Naive thymus-derived CD4-positive, alpha-beta T cell (primary cell): ENCODE measurements at regions not wholly inside any gene's neighbourhood (a gene's known extent, or its start where the extent isn't known, plus 50 kb on each side); places are given as distances from the start of the nearest gene placed in this dataset.
A peak's percentile ranks its signal among the peaks of the same experiment; 100 is the strongest.

ENCODE experiments used
- ATAC-seq: fragments of 150-1000 bp; cut with Tn5 transposase; 2 replicates; pipeline ENCODE4 v1.10.0; 2021; ENCODE audit warnings: mild to moderate bottlenecking, moderate library complexity
- CTCF ChIA-PET: fragments of 350-600 bp; sonication (Branson Sonifier 250); formaldehyde crosslinking; loops from one replicate; lab custom pipeline; 2021; ENCODE audit warnings: antibody characterized with exemption; lab: Charles Lee
- POLR2A ChIA-PET: fragments of 350-600 bp; sonication (Branson Sonifier 250); formaldehyde crosslinking; loops from one replicate; lab custom pipeline; 2021; ENCODE audit warnings: antibody characterized with exemption, inconsistent platforms; lab: Charles Lee
- DNase-seq, 9 donors: peaks; one replicate each; pipeline versions ENCODE4 v3.0.0 to v3.0.0-alpha.2; 2020 to 2022; ENCODE audit warnings: mixed read lengths in 1 of 9
- H3K27ac ChIP-seq: one replicate; pipeline ENCODE4 v1.7.0; 2013; ENCODE audit warnings: mild to moderate bottlenecking, low read depth, low read length, moderate library complexity
- H3K27me3 ChIP-seq, 2 donors: one replicate each; pipeline ENCODE4 v1.7.0; 2013; ENCODE audit warnings: low read length in 2 of 2, mild to moderate bottlenecking in 2 of 2, moderate library complexity in 2 of 2; ENCODE audit not compliant: control insufficient read depth in 2 of 2, insufficient read depth in 2 of 2
- H3K36me3 ChIP-seq, 3 experiments: 1 replicate in 2 of 3; 2 replicates in 1 of 3; pipeline ENCODE4 v1.7.0; 2013; ENCODE audit warnings: low read length in 3 of 3, mild to moderate bottlenecking in 3 of 3, moderate library complexity in 1 of 3; ENCODE audit not compliant: insufficient read depth in 3 of 3, control insufficient read depth in 2 of 3
- H3K4me1 ChIP-seq, 2 donors: one replicate each; pipeline ENCODE4 v1.7.0; 2013; ENCODE audit warnings: low read length in 2 of 2, mild to moderate bottlenecking in 2 of 2, moderate library complexity in 1 of 2; ENCODE audit not compliant: control insufficient read depth in 2 of 2, insufficient read depth in 2 of 2
- H3K4me3 ChIP-seq: 2 replicates; pipeline ENCODE4 v1.7.0; 2013; ENCODE audit warnings: mild to moderate bottlenecking, low read length
- H3K9me3 ChIP-seq, 3 experiments: 1 replicate in 2 of 3; 2 replicates in 1 of 3; pipeline ENCODE4 v1.7.0; 2013; ENCODE audit warnings: low read length in 3 of 3; ENCODE audit not compliant: control insufficient read depth in 2 of 3
- H3K27ac Mint-ChIP-seq, 9 donors: one replicate each; pipeline ENCODE4 v1.8.0; 2020 to 2022; ENCODE audit warnings: mixed read lengths in 9 of 9, mild to moderate bottlenecking in 8 of 9, moderate library complexity in 5 of 9, inconsistent platforms in 2 of 9
- H3K27me3 Mint-ChIP-seq, 5 donors: one replicate each; pipeline ENCODE4 v1.8.0; 2021 to 2022; ENCODE audit warnings: mixed read lengths in 5 of 5, mild to moderate bottlenecking in 1 of 5
- H3K36me3 Mint-ChIP-seq, 5 donors: one replicate each; pipeline ENCODE4 v1.8.0; 2020 to 2022; ENCODE audit warnings: mixed read lengths in 5 of 5, mild to moderate bottlenecking in 3 of 5, inconsistent platforms in 1 of 5
- H3K4me1 Mint-ChIP-seq, 7 donors: one replicate each; pipeline ENCODE4 v1.8.0; 2020 to 2022; ENCODE audit warnings: mixed read lengths in 7 of 7, mild to moderate bottlenecking in 3 of 7, inconsistent platforms in 1 of 7
- H3K4me3 Mint-ChIP-seq, 10 donors: one replicate each; pipeline ENCODE4 v1.8.0; 2020 to 2022; ENCODE audit warnings: mild to moderate bottlenecking in 10 of 10, mixed read lengths in 10 of 10, moderate library complexity in 6 of 10, inconsistent platforms in 2 of 10
- H3K9me3 Mint-ChIP-seq, 11 donors: one replicate each; pipeline ENCODE4 v1.8.0; 2020 to 2022; ENCODE audit warnings: mixed read lengths in 11 of 11, mild to moderate bottlenecking in 4 of 11, inconsistent platforms in 1 of 11, moderate library complexity in 1 of 11
- intact Hi-C, 2 donors: fragments of 100-400 bp; cut with micrococcal nuclease; formaldehyde crosslinking; loops; one replicate each; pipeline ENCODE4 v1.15.1; 2023

DNA sequence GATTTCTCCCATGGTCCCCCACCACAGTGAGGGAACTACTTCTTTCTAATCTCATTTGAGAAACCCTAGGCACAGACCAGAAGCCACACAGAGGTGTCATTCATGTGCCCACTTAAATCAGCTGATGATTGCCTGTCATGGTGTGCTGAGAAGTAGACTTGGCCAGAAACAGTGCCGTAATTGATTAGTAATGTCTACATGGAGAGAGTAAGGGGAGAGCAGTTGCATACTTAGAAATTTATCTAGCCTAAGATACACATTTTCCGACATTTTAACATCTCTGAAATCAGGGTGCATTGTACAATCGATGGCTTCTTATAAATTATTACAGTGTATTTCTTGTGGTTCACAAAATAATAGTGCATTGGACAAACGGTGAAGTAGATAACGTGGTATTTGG, 271.8 kb downstream of the IRF8 start:
- CTCF ChIA-PET, result no interaction called here
- Histone ChIP-seq H3K27ac (no peak overlapping the region), H3K4me3 (no peak overlapping the region), H3K36me3 (no peaks in the 10 kb centered on the region), H3K4me1 (no peaks in the 10 kb centered on the region), H3K27me3 (no peaks in the 10 kb centered on the region), H3K9me3 (peaks cover 0 to 3% (median 0%) of the 10 kb centered on the region in 3 experiments)
- H3K4me3 Mint-ChIP-seq, result no peak overlapping the region
- DNase-seq (no peak), ATAC-seq (no peak)
- peaks cover 1 to 18% (median 7%) of the 10 kb centered on the region in 11 donors for H3K9me3 Mint-ChIP-seq
- H3K27ac Mint-ChIP-seq, result no peak overlapping the region
- intact Hi-C loops, result no loop called here
- POLR2A ChIA-PET, result no interaction called here
- H3K27me3 Mint-ChIP-seq, result peaks cover 2 to 55% (median 28%) of the 10 kb centered on the region in 5 donors
- H3K4me1 Mint-ChIP-seq, result peaks cover 0 to 7% (median 0%) of the 10 kb centered on the region in 7 donors
- no peaks in the 10 kb centered on the region for H3K36me3 Mint-ChIP-seq

DNA sequence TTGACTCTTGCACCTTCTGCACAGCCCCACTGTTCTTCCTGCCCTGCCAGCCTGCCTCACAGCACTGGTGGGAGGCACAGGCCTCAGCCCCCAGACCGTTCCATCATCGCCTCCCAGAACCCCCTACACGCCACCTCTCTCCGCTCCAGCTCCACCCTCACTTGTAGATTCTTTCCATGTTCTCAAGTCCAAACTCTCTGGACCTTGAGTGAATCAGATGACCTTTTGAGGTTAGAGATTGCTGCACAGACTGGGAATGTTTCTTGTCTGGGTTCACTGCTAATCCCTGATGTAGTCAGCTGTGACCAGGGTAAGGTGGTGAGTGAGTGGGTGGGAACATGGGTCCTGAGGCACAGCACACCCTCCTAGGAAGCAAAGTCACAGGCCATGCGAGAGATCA, 272.4 kb downstream of the IRF8 start:
- peaks cover 0 to 15% (median 5%) of the 10 kb centered on the region in 11 donors for H3K9me3 Mint-ChIP-seq
- Histone ChIP-seq H3K27me3 (no peaks in the 10 kb centered on the region), H3K4me1 (no peaks in the 10 kb centered on the region), H3K27ac (no peak overlapping the region), H3K4me3 (no peak overlapping the region), H3K9me3 (peaks cover 0 to 3% (median 0%) of the 10 kb centered on the region in 3 experiments), H3K36me3 (no peaks in the 10 kb centered on the region)
- POLR2A ChIA-PET, result no interaction called here
- no peak overlapping the region for H3K27ac Mint-ChIP-seq
- intact Hi-C loops, result no loop called here
- CTCF ChIA-PET, result no interaction called here
- no peak for ATAC-seq
- DNase-seq, result no peak
- H3K27me3 Mint-ChIP-seq, result peaks cover 2 to 55% (median 33%) of the 10 kb centered on the region in 5 donors
- no peak overlapping the region for H3K4me3 Mint-ChIP-seq
- peaks cover 0 to 7% (median 0%) of the 10 kb centered on the region in 7 donors for H3K4me1 Mint-ChIP-seq
- H3K36me3 Mint-ChIP-seq, result no peaks in the 10 kb centered on the region

DNA sequence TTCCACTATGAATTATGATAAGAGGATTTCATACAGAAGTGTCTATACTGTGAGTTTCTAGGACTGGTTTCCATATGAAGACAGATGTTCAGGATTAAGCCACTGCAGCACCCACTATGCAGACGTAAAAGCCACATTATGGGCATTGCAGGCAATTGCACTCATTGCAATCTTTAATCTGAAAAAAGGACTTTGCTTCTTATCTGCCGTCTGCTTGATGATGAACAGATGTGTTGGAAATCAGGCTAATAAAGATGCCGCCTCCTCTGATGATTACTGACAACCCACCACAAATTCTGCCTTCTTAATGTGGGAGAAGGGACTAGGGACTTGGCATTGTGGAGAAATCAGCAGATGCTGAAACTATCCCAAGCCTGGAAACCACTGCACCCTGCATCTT, 276.9 kb downstream of the IRF8 start:
- Histone ChIP-seq H3K27me3 (no peaks in the 10 kb centered on the region), H3K36me3 (no peaks in the 10 kb centered on the region), H3K27ac (no peak overlapping the region), H3K9me3 (no peaks in the 10 kb centered on the region), H3K4me1 (no peaks in the 10 kb centered on the region), H3K4me3 (no peak overlapping the region)
- CTCF ChIA-PET, result no interaction called here
- DNase-seq, result no peak
- H3K27me3 Mint-ChIP-seq, result peaks cover 2 to 44% (median 33%) of the 10 kb centered on the region in 5 donors
- H3K4me3 Mint-ChIP-seq, result no peak overlapping the region
- H3K9me3 Mint-ChIP-seq, result peaks cover 0 to 12% (median 1%) of the 10 kb centered on the region in 11 donors
- H3K4me1 Mint-ChIP-seq, result no peaks in the 10 kb centered on the region
- H3K36me3 Mint-ChIP-seq, result no peaks in the 10 kb centered on the region
- no peak overlapping the region for H3K27ac Mint-ChIP-seq
- intact Hi-C loops, result no loop called here
- POLR2A ChIA-PET, result no interaction called here
- no peak for ATAC-seq

- CTCF ChIA-PET, result no interaction called here
- Histone ChIP-seq H3K4me1 (no peaks in the 10 kb centered on the region), H3K36me3 (no peaks in the 10 kb centered on the region), H3K9me3 (no peaks in the 10 kb centered on the region), H3K4me3 (no peak overlapping the region), H3K27me3 (no peaks in the 10 kb centered on the region), H3K27ac (no peak overlapping the region)
- Mint-ChIP-seq H3K4me3 (no peak overlapping the region), H3K4me1 (no peaks in the 10 kb centered on the region), H3K27ac (peak overlapping the region in 1 of 9 donors; percentile 39), H3K9me3 (peaks cover 0 to 12% (median 1%) of the 10 kb centered on the region in 11 donors), H3K27me3 (peaks cover 2 to 39% (median 30%) of the 10 kb centered on the region in 5 donors), H3K36me3 (no peaks in the 10 kb centered on the region)
- ATAC-seq (no peak), DNase-seq (no peak)
- intact Hi-C loops, result no loop called here
- POLR2A ChIA-PET, result no interaction called here
Observed at GRCh38 chr16:86176462-86176861, 277.5 kb downstream of the IRF8 start.

GRCh38 chr16:86180244-86180643, 281.3 kb downstream of the IRF8 start:
- Histone ChIP-seq H3K4me1 (no peaks in the 10 kb centered on the region), H3K27me3 (no peaks in the 10 kb centered on the region), H3K36me3 (no peaks in the 10 kb centered on the region), H3K27ac (no peak overlapping the region), H3K4me3 (no peak overlapping the region), H3K9me3 (no peaks in the 10 kb centered on the region)
- ATAC-seq, result no peak
- POLR2A ChIA-PET, result no interaction called here
- H3K9me3 Mint-ChIP-seq, result peaks cover 0 to 8% (median 0%) of the 10 kb centered on the region in 11 donors
- H3K27ac Mint-ChIP-seq, result no peak overlapping the region
- no peaks in the 10 kb centered on the region for H3K36me3 Mint-ChIP-seq
- H3K27me3 Mint-ChIP-seq, result peaks cover 0 to 13% (median 7%) of the 10 kb centered on the region in 5 donors
- no peaks in the 10 kb centered on the region for H3K4me1 Mint-ChIP-seq
- intact Hi-C loops, result no loop called here
- CTCF ChIA-PET, result no interaction called here
- no peak for DNase-seq
- no peak overlapping the region for H3K4me3 Mint-ChIP-seq

DNA sequence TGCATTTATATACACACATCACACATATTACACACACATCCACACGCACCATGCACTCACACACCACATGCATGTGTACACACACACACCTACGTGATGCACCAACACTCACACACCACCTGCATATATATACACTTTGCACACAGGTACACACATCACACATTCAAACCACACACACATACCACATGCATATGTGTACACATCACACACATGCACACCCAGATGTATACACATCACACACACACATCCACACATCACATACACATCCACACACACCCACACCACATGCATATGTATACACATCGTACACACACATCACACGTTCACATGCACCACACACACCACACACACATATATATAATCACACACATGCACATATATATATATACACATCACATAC, 281.8 kb downstream of the IRF8 start:
- H3K27me3 Mint-ChIP-seq, result peaks cover 0 to 12% (median 7%) of the 10 kb centered on the region in 5 donors
- POLR2A ChIA-PET, result no interaction called here
- intact Hi-C loops, result no loop called here
- H3K4me3 Mint-ChIP-seq, result no peak overlapping the region
- peaks cover 0 to 8% (median 0%) of the 10 kb centered on the region in 11 donors for H3K9me3 Mint-ChIP-seq
- H3K4me1 Mint-ChIP-seq, result no peaks in the 10 kb centered on the region
- H3K4me1 ChIP-seq, result no peaks in the 10 kb centered on the region
- ATAC-seq, result peak; percentile 29
- H3K27me3 ChIP-seq, result no peaks in the 10 kb centered on the region
- no peak overlapping the region for H3K27ac Mint-ChIP-seq
- CTCF ChIA-PET, result no interaction called here
- no peak for DNase-seq
- H3K9me3 ChIP-seq, result no peaks in the 10 kb centered on the region
- H3K27ac ChIP-seq, result no peak overlapping the region
- H3K36me3 Mint-ChIP-seq, result no peaks in the 10 kb centered on the region
- no peaks in the 10 kb centered on the region for H3K36me3 ChIP-seq
- H3K4me3 ChIP-seq, result no peak overlapping the region

GRCh38 chr16:86181526-86181925, 282.6 kb downstream of the IRF8 start:
- Mint-ChIP-seq H3K9me3 (peaks cover 0 to 4% (median 0%) of the 10 kb centered on the region in 11 donors), H3K27ac (no peak overlapping the region), H3K4me3 (no peak overlapping the region), H3K27me3 (peaks cover 0 to 6% (median 4%) of the 10 kb centered on the region in 5 donors), H3K36me3 (no peaks in the 10 kb centered on the region), H3K4me1 (no peaks in the 10 kb centered on the region)
- H3K4me3 ChIP-seq, result no peak overlapping the region
- intact Hi-C loops, result no loop called here
- no peaks in the 10 kb centered on the region for H3K27me3 ChIP-seq
- DNase-seq, result no peak
- no peaks in the 10 kb centered on the region for H3K9me3 ChIP-seq
- no peak overlapping the region for H3K27ac ChIP-seq
- ChIA-PET POLR2A (no interaction called here), CTCF (no interaction called here)
- H3K4me1 ChIP-seq, result no peaks in the 10 kb centered on the region
- no peak for ATAC-seq
- H3K36me3 ChIP-seq, result no peaks in the 10 kb centered on the region
